Lower leg skin (tissue), 3 donors: ENCODE measurements at regions not wholly inside any gene's neighbourhood (a gene's known extent, or its start where the extent isn't known, plus 50 kb on each side); places are given as distances from the start of the nearest gene placed in this dataset.

Source experiments
- POLR2A ChIP-seq, 2 donors: fragments of 450-650 bp; IDR thresholded peaks; one replicate each; pipeline ENCODE4 v1.6.1; 2016 to 2017; ENCODE audit warnings: antibody characterized with exemption in 2 of 2, mild to moderate bottlenecking in 1 of 2, moderate library complexity in 1 of 2
- TF ChIP-seq, protein P1 (sequence below), 3 donors: fragments of 450-650 bp; IDR thresholded peaks; one replicate each; pipeline ENCODE4 v1.5.1; 2016; ENCODE audit warnings: antibody characterized with exemption in 3 of 3, mild to moderate bottlenecking in 3 of 3, moderate library complexity in 2 of 3

DNA sequence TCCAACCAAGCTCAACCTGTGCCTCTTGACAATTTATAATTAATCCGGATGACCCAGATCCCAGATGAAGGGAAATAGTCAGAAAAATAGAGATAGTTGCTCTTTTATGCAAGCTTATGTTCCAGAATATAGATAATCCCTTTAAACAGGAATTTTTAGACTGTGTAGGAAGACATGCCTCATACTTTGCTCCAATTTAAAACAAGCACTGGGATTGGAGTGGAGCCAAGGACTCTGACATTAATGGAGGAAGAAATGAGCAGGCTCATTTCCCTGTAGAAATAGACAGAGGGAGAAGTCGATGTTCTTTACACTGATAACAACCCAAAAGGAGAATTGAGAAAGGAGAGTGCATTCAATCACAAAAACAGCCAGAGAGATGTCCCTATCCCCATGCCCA lies 70.1 kb upstream of the LRRC55 start:
- TF ChIP-seq, protein P1, sequence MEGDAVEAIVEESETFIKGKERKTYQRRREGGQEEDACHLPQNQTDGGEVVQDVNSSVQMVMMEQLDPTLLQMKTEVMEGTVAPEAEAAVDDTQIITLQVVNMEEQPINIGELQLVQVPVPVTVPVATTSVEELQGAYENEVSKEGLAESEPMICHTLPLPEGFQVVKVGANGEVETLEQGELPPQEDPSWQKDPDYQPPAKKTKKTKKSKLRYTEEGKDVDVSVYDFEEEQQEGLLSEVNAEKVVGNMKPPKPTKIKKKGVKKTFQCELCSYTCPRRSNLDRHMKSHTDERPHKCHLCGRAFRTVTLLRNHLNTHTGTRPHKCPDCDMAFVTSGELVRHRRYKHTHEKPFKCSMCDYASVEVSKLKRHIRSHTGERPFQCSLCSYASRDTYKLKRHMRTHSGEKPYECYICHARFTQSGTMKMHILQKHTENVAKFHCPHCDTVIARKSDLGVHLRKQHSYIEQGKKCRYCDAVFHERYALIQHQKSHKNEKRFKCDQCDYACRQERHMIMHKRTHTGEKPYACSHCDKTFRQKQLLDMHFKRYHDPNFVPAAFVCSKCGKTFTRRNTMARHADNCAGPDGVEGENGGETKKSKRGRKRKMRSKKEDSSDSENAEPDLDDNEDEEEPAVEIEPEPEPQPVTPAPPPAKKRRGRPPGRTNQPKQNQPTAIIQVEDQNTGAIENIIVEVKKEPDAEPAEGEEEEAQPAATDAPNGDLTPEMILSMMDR (IDR thresholded peaks at IDR 0.05): no peak
- TF ChIP-seq POLR2A (IDR thresholded peaks at IDR 0.05): no peak
